ENCODE measurements at regions not wholly inside any gene's neighbourhood (a gene's known extent, or its start where the extent isn't known, plus 50 kb on each side); places are given as distances from the start of the nearest gene placed in this dataset.
"Not testable (repeated sequence)": the region's sequence is repeated elsewhere in the genome, so short reads cannot be mapped to it uniquely, and the experiment has no call there.

- H3K27ac ChIP-seq; DNase-seq (ENCODE audit: low spot score in 2 of 2); H3K4me1 ChIP-seq; H3K9me3 ChIP-seq; H3K4me3 ChIP-seq; H3K27me3 ChIP-seq; H3K36me3 ChIP-seq; intact Hi-C loops (cut with DNase I): not testable (repeated sequence)
Measured at GRCh38 chr2:111448796-111449195, 328.1 kb downstream of the BCL2L11 start.

- H3K4me1 ChIP-seq; intact Hi-C loops (cut with DNase I); H3K36me3 ChIP-seq; H3K27me3 ChIP-seq; DNase-seq (ENCODE audit: low spot score in 2 of 2); H3K9me3 ChIP-seq; H3K4me3 ChIP-seq; H3K27ac ChIP-seq: not testable (repeated sequence)
Measured at GRCh38 chr2:111450526-111450925, 329.8 kb downstream of the BCL2L11 start.

- intact Hi-C loops (cut with DNase I); H3K36me3 ChIP-seq; H3K9me3 ChIP-seq; H3K27me3 ChIP-seq; DNase-seq (ENCODE audit: low spot score in 2 of 2); H3K4me1 ChIP-seq: not testable (repeated sequence)
- Histone ChIP-seq H3K4me3 (peak overlapping the region; percentile 40), H3K27ac (peak overlapping the region; percentile 54 to 61)
Measured at GRCh38 chr2:111451692-111452199, 331.0 kb downstream of the BCL2L11 start.

DNA sequence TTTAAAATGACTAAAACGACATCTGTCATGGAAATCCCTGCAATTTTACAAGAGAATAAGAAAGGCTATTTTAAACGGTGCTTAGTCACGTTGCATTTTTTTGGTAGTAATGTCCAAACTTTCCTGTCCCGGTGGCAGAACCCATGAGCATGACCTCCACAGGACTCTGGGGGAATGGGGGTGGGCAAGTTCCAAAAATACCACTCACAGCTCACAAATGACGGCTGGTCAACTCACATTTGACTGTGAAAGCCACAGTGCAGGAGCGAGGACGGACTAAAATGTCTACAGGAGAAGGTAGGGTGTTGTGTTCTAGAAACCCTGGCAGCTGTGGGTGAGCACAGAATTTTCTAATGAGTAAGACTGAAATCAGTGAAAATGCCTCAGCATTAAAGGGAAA is 331.5 kb downstream of the BCL2L11 start:
- DNase-seq (ENCODE audit: low spot score in 2 of 2), result peak in 1 of 2 donors; percentile 89
- H3K9me3 ChIP-seq; H3K36me3 ChIP-seq; H3K4me1 ChIP-seq; intact Hi-C loops (cut with DNase I); H3K27me3 ChIP-seq: not testable (repeated sequence)
- H3K27ac ChIP-seq, result peak overlapping the region; percentile 54 to 61
- H3K4me3 ChIP-seq, result peak overlapping the region; percentile 40

- H3K27ac ChIP-seq; H3K4me1 ChIP-seq; H3K4me3 ChIP-seq; H3K9me3 ChIP-seq; DNase-seq (ENCODE audit: low spot score in 2 of 2); H3K36me3 ChIP-seq; H3K27me3 ChIP-seq; intact Hi-C loops (cut with DNase I): not testable (repeated sequence)
Measured at GRCh38 chr2:111453308-111453707, 332.6 kb downstream of the BCL2L11 start.

DNA sequence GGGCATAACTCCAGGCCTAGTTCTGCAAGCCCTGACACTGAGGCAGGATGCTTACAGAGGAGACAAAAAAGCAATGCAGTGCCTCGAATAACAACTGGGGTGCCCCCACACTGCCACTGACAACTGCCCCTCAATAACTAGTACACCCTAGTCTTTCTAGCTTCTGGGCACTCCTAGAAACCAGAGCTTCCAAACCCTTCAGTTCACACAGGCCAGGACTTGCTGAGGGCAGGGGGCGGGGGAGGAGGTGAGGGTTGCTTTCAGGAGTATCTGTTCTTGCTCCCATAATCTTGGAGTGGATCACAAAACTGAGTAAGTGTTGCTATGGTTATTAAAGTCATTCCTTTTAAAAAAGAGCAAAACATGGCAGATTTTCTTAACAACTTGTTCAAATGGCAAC is 333.1 kb downstream of the BCL2L11 start:
- H3K36me3 ChIP-seq; DNase-seq (ENCODE audit: low spot score in 2 of 2); H3K27me3 ChIP-seq; H3K27ac ChIP-seq; H3K4me3 ChIP-seq; intact Hi-C loops (cut with DNase I); H3K9me3 ChIP-seq; H3K4me1 ChIP-seq: not testable (repeated sequence)

- DNase-seq (ENCODE audit: low spot score in 2 of 2); H3K36me3 ChIP-seq; H3K9me3 ChIP-seq; H3K27ac ChIP-seq; H3K4me1 ChIP-seq; H3K27me3 ChIP-seq; H3K4me3 ChIP-seq; intact Hi-C loops (cut with DNase I): not testable (repeated sequence)
- peak in 1 of 3 experiments; percentile 16 for TF ChIP-seq CTCF (IDR thresholded peaks at IDR 0.05)
Measured at GRCh38 chr2:111454404-111454803, 333.7 kb downstream of the BCL2L11 start.

DNA sequence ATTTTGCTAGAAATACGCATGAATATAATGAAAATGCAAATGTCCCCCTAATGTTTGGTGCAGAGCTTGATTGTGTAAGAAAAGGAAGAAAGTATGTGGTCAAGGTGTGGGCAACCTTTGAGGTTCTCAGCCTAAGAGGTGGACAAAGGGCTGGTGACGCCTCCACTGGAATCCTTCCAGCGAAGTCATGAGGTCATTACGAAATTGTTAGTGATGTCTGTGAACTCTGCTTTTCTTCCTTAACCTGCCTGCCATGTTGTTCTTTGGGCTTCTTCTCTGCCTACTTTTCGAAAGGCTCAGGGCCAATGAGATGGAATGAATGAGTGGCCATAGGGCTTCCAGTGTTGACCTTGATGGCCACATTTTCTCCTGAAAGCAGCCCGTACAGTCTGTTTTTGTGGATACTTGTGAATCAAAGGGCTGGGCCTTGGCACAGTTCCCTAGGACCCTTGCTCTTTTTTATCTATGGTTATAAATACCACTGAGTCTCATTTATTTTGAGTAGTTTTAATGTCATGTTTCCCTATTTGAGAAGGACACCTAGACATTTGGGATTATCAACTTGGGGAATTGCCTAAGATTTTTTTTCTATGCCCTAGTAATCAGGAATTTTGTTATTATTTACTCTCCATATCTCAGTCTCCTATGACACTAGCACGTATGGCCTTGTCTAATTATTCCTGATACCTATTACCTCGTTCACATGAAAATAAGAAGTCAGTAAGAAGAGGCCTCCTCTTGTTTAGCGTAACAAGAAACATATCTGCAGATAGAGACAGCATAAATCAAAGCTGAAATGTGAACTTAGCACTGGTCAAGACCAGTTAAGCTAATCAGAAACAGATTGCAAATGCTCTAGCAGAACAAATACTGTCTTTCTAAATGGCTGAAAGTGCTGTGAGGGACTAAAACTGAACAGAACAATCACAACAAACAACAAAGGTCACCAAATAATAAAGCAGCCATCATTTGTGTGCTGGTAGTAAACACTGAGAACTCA is 334.6 kb downstream of the BCL2L11 start:
- H3K4me1 ChIP-seq; intact Hi-C loops (cut with DNase I); H3K9me3 ChIP-seq; DNase-seq (ENCODE audit: low spot score in 2 of 2); H3K4me3 ChIP-seq; H3K36me3 ChIP-seq; H3K27me3 ChIP-seq; H3K27ac ChIP-seq: not testable (repeated sequence)

DNA sequence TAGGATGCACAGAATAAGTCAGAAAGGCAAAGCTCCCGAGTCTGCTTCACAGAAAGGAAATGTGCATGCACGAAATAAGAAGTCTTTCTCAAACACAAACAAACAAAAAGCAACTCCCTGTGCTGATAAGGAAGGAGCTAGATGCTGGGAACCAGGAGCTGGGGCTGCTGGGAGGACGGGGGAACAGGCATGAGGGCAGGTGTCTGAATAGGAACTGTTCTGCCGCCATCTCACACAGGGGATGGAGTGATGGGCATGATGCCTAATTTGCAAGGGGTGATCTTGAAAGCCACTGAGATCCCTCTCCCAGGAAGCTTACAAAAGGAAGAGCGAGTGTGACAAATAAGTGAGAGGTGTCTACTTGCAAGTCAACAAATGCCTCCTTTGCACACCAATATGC is 336.5 kb downstream of the BCL2L11 start:
- H3K9me3 ChIP-seq; DNase-seq (ENCODE audit: low spot score in 2 of 2); H3K27me3 ChIP-seq; H3K36me3 ChIP-seq; H3K4me3 ChIP-seq; H3K4me1 ChIP-seq; intact Hi-C loops (cut with DNase I); H3K27ac ChIP-seq: not testable (repeated sequence)

GRCh38 chr2:111460901-111461300 is 340.2 kb downstream of the BCL2L11 start:
- H3K9me3 ChIP-seq; H3K27ac ChIP-seq; H3K36me3 ChIP-seq; intact Hi-C loops (cut with DNase I); DNase-seq (ENCODE audit: low spot score in 2 of 2); H3K4me1 ChIP-seq; H3K27me3 ChIP-seq; H3K4me3 ChIP-seq: not testable (repeated sequence)

DNA sequence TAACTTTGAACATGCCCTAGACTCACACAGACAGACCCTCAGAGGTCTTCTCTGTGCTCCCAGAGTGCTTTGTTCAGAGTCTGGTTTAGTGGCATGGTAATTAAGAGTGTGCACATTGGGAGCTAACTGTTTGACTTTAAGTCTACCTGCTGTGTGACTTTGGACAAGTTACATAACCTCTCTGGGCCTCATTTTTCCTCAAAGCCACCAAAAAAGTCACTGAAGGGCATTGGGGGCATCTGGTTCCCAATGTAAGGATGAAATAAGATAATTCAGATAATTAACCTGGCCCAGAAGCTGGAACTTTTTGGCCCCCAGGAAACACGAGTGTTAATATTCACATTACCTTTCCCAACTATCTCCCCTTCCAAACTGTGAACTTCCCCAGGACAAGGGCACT is 341.1 kb downstream of the BCL2L11 start:
- DNase-seq (ENCODE audit: low spot score in 2 of 2); H3K27me3 ChIP-seq; intact Hi-C loops (cut with DNase I); H3K27ac ChIP-seq; H3K4me3 ChIP-seq; H3K36me3 ChIP-seq; H3K9me3 ChIP-seq; H3K4me1 ChIP-seq: not testable (repeated sequence)

DNA sequence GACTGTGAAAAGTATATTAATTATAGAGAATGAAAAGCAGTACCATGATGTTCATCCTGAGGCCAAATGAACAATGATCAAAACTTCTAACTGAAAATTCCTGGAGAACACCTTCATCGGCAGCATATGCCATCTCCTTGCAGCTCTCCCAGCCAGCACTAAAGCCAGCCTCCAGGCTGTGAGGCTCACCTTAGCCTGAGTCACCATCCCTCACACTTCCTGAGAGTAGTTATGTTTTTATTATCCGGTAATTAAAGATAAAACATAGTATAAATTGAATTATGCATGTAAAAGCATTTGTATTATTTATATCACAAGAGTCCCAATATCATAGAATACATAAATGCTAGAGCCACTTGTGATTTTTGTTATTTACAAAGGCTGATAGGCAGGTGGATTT is 341.9 kb downstream of the BCL2L11 start:
- H3K27me3 ChIP-seq; H3K9me3 ChIP-seq; H3K4me3 ChIP-seq; H3K36me3 ChIP-seq; H3K4me1 ChIP-seq; intact Hi-C loops (cut with DNase I); DNase-seq (ENCODE audit: low spot score in 2 of 2): not testable (repeated sequence)
- peak overlapping the region; percentile 34 to 51 for H3K27ac ChIP-seq

GRCh38 chr2:111463238-111463848 is 342.6 kb downstream of the BCL2L11 start:
- H3K27me3 ChIP-seq; H3K4me3 ChIP-seq; H3K9me3 ChIP-seq; H3K4me1 ChIP-seq; intact Hi-C loops (cut with DNase I); DNase-seq (ENCODE audit: low spot score in 2 of 2); H3K36me3 ChIP-seq: not testable (repeated sequence)
- H3K27ac ChIP-seq, result peak overlapping the region; percentile 51 to 65

Measured in ascending aorta (tissue), 2 donors.